PC-3 (cell line): ENCODE measurements at regions not wholly inside any gene's neighbourhood (a gene's known extent, or its start where the extent isn't known, plus 50 kb on each side); places are given as distances from the start of the nearest gene placed in this dataset.

Source experiments
- CTCF ChIP-seq: fragments of 300-600 bp; sonication (generic); conservative IDR thresholded peaks from 2 replicates; pipeline ENCODE4 v1.5.1; 2017; ENCODE audit warnings: antibody characterized with exemption, low read depth, mild to moderate bottlenecking, low read length
- EZH2 ChIP-seq: fragments of 300-600 bp; sonication (generic); IDR thresholded peaks from one replicate; pipeline ENCODE4 v1.6.1; 2017; ENCODE audit warnings: antibody characterized with exemption, mild to moderate bottlenecking, low read length; ENCODE audit not compliant: unreplicated experiment
- EZH2phosphoT487 ChIP-seq: fragments of 300-600 bp; sonication (generic); IDR thresholded peaks from 2 replicates; pipeline ENCODE4 v1.6.1; 2018; ENCODE audit warnings: mild to moderate bottlenecking, antibody characterized with exemption, low read length, borderline replicate concordance

GRCh38 chr3:96213393-96213792 lies 601.0 kb upstream of the EPHA6 start:
- TF ChIP-seq CTCF (peak; percentile 61), EZH2phosphoT487 (no peak), EZH2 (no peak)
